H1 (cell line): ENCODE measurements at regions not wholly inside any gene's neighbourhood (a gene's known extent, or its start where the extent isn't known, plus 50 kb on each side); places are given as distances from the start of the nearest gene placed in this dataset.

Experiments used
- ASH2L ChIP-seq: fragments of 200-600, 300-600 bp; sonication (generic); IDR thresholded peaks from one replicate; pipeline ENCODE4 v1.7.1; 2017; ENCODE audit warnings: low read length
- TF ChIP-seq, protein P1 (sequence below), 3 experiments: IDR thresholded peaks; 1 replicate in 2 of 3; 2 replicates in 1 of 3; pipeline versions ENCODE4 v1.5.1 to v1.6.1; 2011; ENCODE audit warnings: low read length in 3 of 3, mild to moderate bottlenecking in 3 of 3, inconsistent platforms in 2 of 3, low read depth in 1 of 3, moderate library complexity in 1 of 3; ENCODE audit not compliant: insufficient read depth in 1 of 3; ENCODE audit errors: control extremely low read depth in 1 of 3

DNA sequence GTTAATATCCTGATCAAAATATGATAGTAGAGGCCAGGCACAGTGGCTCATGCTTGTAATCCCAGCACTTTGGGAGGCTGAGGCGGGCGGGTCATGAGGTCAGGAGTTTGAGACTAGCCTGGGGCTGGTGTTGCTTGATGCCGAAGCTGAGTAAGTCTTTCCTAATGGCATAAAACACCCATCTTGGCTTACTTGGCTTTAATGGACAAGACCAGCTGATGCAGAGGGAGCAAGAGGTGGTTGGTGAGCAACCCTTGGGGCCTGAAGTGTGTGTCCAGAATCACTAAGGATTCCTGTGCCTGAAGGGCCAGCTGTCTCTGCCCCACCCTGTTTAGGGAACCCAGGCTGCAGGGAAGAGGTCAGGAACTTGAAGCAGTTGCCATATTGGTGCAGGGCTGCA, 217.2 kb downstream of the ARL4C start (continued):
- TF ChIP-seq, protein P1, sequence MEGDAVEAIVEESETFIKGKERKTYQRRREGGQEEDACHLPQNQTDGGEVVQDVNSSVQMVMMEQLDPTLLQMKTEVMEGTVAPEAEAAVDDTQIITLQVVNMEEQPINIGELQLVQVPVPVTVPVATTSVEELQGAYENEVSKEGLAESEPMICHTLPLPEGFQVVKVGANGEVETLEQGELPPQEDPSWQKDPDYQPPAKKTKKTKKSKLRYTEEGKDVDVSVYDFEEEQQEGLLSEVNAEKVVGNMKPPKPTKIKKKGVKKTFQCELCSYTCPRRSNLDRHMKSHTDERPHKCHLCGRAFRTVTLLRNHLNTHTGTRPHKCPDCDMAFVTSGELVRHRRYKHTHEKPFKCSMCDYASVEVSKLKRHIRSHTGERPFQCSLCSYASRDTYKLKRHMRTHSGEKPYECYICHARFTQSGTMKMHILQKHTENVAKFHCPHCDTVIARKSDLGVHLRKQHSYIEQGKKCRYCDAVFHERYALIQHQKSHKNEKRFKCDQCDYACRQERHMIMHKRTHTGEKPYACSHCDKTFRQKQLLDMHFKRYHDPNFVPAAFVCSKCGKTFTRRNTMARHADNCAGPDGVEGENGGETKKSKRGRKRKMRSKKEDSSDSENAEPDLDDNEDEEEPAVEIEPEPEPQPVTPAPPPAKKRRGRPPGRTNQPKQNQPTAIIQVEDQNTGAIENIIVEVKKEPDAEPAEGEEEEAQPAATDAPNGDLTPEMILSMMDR (IDR thresholded peaks at IDR 0.05; ENCODE audit: control extremely low read depth in 1 of 3, insufficient read depth in 1 of 3, low read depth in 1 of 3, low read length in 3 of 3), result no peak
- no peak for TF ChIP-seq ASH2L
